Peyer's patch (tissue), 4 donors: ENCODE measurements at regions not wholly inside any gene's neighbourhood (a gene's known extent, or its start where the extent isn't known, plus 50 kb on each side); places are given as distances from the start of the nearest gene placed in this dataset.

Source experiments
- DNase-seq, 3 donors: peaks; one replicate each; pipeline ENCODE4 v3.0.0-alpha.2; 2017 to 2019
- H3K27ac ChIP-seq, 4 donors: fragments of 200-600 bp; sonication (generic); one replicate each; pipeline ENCODE4 v1.5.1; 2016 to 2019
- H3K27me3 ChIP-seq, 2 donors: fragments of 200-600 bp; sonication (generic); one replicate each; pipeline ENCODE4 v1.5.1; 2019
- H3K36me3 ChIP-seq, 3 donors: fragments of 200-600 bp; sonication (generic); one replicate each; pipeline ENCODE4 v1.5.1; 2016 to 2019
- H3K4me1 ChIP-seq, 4 donors: fragments of 200-600 bp; sonication (generic); one replicate each; pipeline ENCODE4 v1.5.1; 2016 to 2019
- H3K4me3 ChIP-seq, 4 donors: fragments of 200-600 bp; sonication (generic); 1 replicate in 3 of 4; 2 replicates in 1 of 4; pipeline ENCODE4 v1.5.1; 2016 to 2019; ENCODE audit warnings: mild to moderate bottlenecking in 1 of 4
- H3K9me3 ChIP-seq, 4 donors: fragments of 200-600 bp; sonication (generic); one replicate each; pipeline ENCODE4 v1.5.1; 2016 to 2019; ENCODE audit warnings: mild to moderate bottlenecking in 1 of 4
- POLR2A ChIP-seq, 2 donors: fragments of 450-650 bp; IDR thresholded peaks; one replicate each; pipeline ENCODE4 v1.5.1; 2017; ENCODE audit warnings: antibody characterized with exemption in 2 of 2, mild to moderate bottlenecking in 2 of 2, moderate library complexity in 2 of 2
- TF ChIP-seq, protein P1 (sequence below), 6 experiments: fragments of 450-650 bp in 4 of 6; fragments of 200-600 bp in 2 of 6; sonication (generic) in 1 of 6; IDR thresholded peaks; one replicate each; pipeline ENCODE4 v1.5.1; 2017 to 2019; ENCODE audit warnings: antibody characterized with exemption in 6 of 6, mild to moderate bottlenecking in 3 of 6, moderate library complexity in 1 of 6

DNA sequence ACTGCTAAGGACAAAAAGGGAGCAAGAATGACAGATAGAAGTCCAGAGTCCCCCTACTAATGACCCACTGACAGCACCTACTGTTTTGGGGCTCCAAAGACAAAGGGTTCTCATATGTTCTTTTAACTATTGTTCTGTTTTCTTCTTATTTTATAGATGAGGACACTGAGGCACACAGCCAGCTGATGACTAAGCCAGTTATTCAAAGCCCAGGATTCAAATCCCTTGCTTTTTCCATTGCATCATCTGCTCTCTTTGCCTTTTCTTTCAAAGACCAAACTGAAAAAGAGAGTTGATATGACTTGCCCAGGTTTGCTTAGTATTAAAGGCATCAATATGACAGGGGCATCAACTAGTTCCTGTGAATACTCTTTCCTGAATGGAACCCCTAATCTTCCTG, 299.8 kb downstream of the LRATD1 start:
- Histone ChIP-seq H3K4me1 (no peaks in the 10 kb centered on the region), H3K27me3 (no peaks in the 10 kb centered on the region), H3K36me3 (no peaks in the 10 kb centered on the region), H3K27ac (no peak overlapping the region), H3K9me3 (peaks cover 0 to 2% (median 0%) of the 10 kb centered on the region in 4 donors), H3K4me3 (no peak overlapping the region)
- no peak for DNase-seq
- TF ChIP-seq, protein P1, sequence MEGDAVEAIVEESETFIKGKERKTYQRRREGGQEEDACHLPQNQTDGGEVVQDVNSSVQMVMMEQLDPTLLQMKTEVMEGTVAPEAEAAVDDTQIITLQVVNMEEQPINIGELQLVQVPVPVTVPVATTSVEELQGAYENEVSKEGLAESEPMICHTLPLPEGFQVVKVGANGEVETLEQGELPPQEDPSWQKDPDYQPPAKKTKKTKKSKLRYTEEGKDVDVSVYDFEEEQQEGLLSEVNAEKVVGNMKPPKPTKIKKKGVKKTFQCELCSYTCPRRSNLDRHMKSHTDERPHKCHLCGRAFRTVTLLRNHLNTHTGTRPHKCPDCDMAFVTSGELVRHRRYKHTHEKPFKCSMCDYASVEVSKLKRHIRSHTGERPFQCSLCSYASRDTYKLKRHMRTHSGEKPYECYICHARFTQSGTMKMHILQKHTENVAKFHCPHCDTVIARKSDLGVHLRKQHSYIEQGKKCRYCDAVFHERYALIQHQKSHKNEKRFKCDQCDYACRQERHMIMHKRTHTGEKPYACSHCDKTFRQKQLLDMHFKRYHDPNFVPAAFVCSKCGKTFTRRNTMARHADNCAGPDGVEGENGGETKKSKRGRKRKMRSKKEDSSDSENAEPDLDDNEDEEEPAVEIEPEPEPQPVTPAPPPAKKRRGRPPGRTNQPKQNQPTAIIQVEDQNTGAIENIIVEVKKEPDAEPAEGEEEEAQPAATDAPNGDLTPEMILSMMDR (IDR thresholded peaks at IDR 0.05), result no peak
- no peak for TF ChIP-seq POLR2A (IDR thresholded peaks at IDR 0.05)

- H3K27me3 ChIP-seq, result no peaks in the 10 kb centered on the region
- no peaks in the 10 kb centered on the region for H3K36me3 ChIP-seq
- H3K9me3 ChIP-seq, result peaks cover 0 to 5% (median 0%) of the 10 kb centered on the region in 4 donors
- no peaks in the 10 kb centered on the region for H3K4me1 ChIP-seq
- DNase-seq, result no peak
- TF ChIP-seq, protein P1 (IDR thresholded peaks at IDR 0.05), result no peak
- no peak for TF ChIP-seq POLR2A (IDR thresholded peaks at IDR 0.05)
- H3K27ac ChIP-seq, result no peak overlapping the region
- H3K4me3 ChIP-seq, result no peak overlapping the region
Measured at GRCh38 chr2:14933753-14934152, 301.2 kb downstream of the LRATD1 start.

GRCh38 chr2:14936426-14936825, 303.9 kb downstream of the LRATD1 start:
- Histone ChIP-seq H3K4me3 (no peak overlapping the region), H3K4me1 (no peaks in the 10 kb centered on the region), H3K27me3 (no peaks in the 10 kb centered on the region), H3K9me3 (peaks cover 0 to 5% (median 0%) of the 10 kb centered on the region in 4 donors), H3K36me3 (no peaks in the 10 kb centered on the region), H3K27ac (no peak overlapping the region)
- TF ChIP-seq, protein P1 (IDR thresholded peaks at IDR 0.05), result no peak
- TF ChIP-seq POLR2A (IDR thresholded peaks at IDR 0.05), result no peak
- DNase-seq, result no peak

DNA sequence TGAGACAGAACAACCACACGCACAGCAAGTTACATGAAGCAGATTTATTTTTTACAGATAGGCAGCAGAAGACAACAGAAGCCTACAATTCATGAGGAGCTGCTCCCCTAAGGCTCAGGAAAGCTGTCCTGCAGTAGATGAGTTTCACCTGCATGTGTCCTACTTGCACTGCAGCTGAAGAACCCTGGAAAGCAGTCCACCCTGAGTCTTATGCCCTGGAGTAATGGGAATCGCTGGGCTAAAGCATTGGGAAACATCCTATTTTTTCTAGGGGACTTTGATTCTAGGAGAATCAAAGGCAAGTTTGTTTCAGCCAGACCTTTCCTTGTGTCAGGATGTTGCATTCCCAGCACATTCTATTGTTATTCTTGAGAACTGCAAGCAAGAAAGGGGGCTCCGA, 304.8 kb downstream of the LRATD1 start:
- TF ChIP-seq POLR2A (IDR thresholded peaks at IDR 0.05), result no peak
- TF ChIP-seq, protein P1 (IDR thresholded peaks at IDR 0.05), result no peak

DNA sequence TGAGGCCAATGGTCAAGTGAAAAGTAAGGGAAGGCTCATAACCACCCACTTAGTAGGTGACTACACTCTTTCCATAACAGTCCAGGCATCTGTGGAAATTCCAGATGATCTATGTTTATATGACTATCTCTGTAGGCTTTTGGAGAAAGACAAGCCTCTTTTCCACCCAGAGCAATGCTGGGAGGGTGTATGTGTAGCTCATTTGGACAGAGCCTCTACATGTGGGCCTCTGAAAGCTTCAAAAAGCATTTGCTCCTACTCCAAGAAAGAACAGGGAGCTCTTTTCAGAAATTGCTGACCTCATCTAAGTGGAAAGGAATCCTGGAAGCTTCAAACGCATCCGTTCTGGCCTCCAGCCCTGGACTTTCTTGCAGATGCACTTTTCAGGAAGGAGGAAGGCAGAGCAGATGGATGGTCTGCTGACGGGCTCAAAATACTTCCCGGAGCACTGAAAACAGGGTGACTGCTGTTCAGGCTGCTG, 308.7 kb downstream of the LRATD1 start:
- Histone ChIP-seq H3K9me3 (peaks cover 0 to 5% (median 0%) of the 10 kb centered on the region in 4 donors), H3K36me3 (no peaks in the 10 kb centered on the region), H3K4me3 (no peak overlapping the region), H3K4me1 (no peaks in the 10 kb centered on the region), H3K27ac (peak overlapping the region in 2 of 4 donors; percentile 39 to 45), H3K27me3 (no peaks in the 10 kb centered on the region)
- peak in 1 of 3 donors; percentile 49 for DNase-seq
- TF ChIP-seq POLR2A (IDR thresholded peaks at IDR 0.05), result no peak
- TF ChIP-seq, protein P1 (IDR thresholded peaks at IDR 0.05), result no peak

More for the DNA sequence above, 304.8 kb downstream of the LRATD1 start:
- no peak for DNase-seq
- H3K4me3 ChIP-seq, result no peak overlapping the region
- no peak overlapping the region for H3K27ac ChIP-seq
- no peaks in the 10 kb centered on the region for H3K4me1 ChIP-seq
- no peaks in the 10 kb centered on the region for H3K36me3 ChIP-seq
- peaks cover 0 to 5% (median 0%) of the 10 kb centered on the region in 4 donors for H3K9me3 ChIP-seq
- no peaks in the 10 kb centered on the region for H3K27me3 ChIP-seq

- H3K27me3 ChIP-seq, result no peaks in the 10 kb centered on the region
- H3K9me3 ChIP-seq, result no peaks in the 10 kb centered on the region
- TF ChIP-seq, protein P1 (IDR thresholded peaks at IDR 0.05), result no peak
- TF ChIP-seq POLR2A (IDR thresholded peaks at IDR 0.05), result no peak
- H3K4me3 ChIP-seq, result no peak overlapping the region
- H3K4me1 ChIP-seq, result no peaks in the 10 kb centered on the region
- no peak overlapping the region for H3K27ac ChIP-seq
- no peaks in the 10 kb centered on the region for H3K36me3 ChIP-seq
- no peak for DNase-seq
Measured at GRCh38 chr2:14942987-14943386, 310.5 kb downstream of the LRATD1 start.
